ENCODE measurements at regions not wholly inside any gene's neighbourhood (a gene's known extent, or its start where the extent isn't known, plus 50 kb on each side); places are given as distances from the start of the nearest gene placed in this dataset.

DNA sequence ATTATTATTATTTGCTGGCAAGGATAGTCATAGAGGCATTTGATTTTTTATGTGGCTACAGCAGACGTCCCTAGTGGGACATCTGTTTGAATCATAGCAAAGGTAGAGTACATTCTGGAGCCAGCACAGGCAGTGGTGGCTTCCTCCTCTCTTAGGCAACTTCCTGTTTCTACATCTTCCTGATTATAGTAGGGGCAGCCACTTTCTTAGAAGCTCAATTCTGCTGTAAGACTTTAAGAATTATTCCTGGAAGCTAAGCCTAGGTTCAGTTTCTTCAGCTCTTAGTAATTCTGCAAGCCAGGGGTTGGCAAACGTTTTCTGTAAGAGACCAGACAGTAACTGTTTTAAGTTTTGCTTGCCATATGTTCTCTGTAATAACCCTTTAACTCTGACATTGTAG is 129.3 kb upstream of the TENM4 start:
- no peak for FAIRE-seq

DNA sequence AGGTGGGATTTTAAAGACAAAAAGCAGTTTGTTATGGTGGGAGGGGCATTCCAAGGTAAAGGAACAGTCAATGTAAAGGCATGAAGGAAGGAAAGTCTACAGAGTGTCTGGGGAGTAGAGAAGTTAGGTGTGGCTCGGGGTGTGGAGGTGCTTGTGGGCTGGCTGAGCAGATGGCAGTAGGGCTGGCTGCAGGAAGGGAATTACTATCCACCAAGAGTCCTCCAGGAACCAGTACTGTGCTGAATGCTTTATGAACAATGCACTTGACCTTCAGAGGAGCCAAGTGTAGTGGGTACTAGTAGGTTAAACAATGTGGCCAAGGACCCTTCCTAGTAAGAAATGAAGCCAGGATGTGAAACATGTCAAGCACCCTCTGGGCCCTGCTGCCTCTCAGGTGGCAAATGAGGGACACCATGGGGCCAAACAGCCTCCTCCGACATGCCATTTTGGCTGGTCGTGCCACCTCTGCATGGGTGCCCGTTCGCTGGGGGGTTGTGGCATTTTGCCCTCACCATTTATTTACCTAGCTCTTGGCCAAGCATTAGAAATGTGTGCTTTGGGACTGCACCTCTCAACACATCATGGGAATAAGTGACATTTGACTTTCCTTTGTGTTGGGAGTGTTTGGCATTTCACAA is 123.6 kb upstream of the TENM4 start:
- FAIRE-seq: no peak

DNA sequence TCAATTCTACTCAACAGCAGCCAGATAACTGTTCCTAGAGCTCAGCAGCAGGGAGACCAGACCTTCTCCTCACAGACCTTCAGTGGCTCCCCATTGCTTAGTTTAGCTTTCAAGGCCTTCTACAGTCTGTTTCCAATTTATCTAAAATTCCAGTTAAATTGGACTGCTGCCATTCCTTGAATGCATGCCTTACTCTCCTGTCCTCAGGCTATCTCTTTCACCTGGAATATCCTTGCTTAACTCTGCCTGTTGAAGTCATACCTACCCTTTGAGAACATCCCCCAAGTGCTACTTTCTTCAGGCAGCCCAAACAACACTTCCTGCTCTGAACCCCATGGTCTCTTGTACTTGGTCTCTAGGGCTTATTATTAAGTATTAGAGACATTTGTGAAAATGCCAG is 120.7 kb upstream of the TENM4 start:
- no peak for FAIRE-seq

DNA sequence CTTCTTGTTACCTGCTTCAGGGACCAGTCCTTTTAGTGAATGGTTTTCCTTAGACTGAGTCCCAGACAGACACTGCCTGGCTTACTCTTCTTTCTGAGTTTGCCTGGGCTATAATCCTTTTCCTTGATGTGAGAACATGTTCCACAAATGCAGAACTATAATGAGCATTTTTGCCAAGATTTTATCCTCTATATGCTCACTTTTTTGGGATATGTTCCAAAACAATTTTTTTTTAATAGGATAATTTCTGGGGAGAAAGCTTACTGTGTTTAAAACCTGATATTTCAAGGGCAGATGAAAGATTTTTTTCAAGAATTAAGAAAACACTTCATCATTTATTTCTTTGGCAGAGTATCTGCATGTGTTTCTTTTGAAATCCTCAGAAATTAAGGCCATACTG is 110.0 kb upstream of the TENM4 start:
- no peak for FAIRE-seq

DNA sequence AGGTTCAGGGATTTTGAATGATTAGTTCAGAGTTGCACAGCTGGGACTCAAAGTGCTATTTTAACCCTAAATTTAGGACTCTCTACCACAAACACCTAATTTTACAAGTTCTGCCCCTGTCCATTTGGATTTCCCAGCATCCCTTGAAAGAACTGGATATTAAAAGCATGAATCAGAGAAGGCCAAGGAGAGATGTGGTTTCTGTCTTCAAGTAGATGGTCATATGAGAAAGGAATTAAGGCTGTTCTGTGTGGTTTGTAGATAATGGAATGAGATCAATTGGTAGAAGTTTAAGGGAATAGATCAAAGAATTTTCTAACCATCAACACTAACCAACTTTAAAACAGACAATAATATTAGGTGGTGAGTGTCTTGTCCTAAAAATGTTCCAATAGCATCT is 106.4 kb upstream of the TENM4 start:
- FAIRE-seq: no peak

DNA sequence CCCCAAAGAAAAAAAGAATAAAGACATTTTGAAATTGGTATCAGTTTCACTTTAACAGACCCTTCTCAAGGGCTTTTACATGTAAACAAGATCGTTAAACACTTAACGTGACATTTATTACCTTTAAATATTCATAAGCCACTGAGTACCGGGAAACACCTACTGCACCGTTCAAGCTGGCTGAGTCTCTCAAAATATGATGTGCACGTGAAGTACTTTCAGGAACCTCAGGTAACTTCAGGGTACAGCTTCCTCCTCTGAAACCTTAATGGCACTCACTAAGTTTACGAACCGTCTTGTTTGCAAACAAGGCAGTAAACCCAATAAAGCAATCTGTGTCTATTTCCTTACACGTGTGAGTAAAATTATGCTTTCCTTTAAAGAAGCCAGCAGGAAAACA is 105.5 kb upstream of the TENM4 start:
- no peak for FAIRE-seq

DNA sequence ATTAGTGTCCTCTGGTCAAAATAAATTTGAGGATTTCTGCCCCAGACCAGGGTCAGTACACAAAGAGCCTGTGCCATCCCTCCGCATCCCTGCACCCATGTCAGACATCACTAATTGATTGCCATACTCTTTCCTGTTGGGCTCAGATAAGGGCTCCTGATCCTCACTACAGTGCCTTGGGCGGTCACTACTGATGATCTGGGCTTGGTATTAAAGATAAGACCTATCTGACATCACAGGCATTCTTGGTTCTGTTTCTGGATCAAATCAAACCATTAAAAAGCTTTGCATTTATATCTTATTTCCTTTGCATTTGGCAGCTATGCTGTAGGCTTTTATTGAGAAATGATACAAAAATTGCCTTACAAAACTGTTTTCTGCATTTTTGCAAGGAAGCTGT is 103.5 kb upstream of the TENM4 start:
- FAIRE-seq: no peak

DNA sequence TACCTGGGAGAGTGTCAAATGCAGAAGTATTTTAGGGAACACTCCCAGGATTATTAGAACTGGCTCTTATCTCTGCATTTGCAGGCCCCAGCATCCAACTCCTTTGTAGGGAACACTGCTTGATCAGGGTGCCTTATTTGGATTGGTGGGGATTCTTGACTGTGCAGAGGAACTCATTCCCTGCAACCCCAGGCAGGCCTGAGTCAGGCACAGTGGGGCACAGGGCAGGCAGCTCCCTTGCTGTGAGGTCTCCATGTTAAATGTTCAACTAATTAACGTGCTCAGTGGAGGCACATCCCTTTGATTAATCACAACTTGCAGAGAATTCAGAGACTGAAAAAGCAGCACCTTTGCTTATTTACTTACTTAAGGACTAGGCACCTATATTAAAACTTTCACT is 102.3 kb upstream of the TENM4 start:
- FAIRE-seq: no peak

DNA sequence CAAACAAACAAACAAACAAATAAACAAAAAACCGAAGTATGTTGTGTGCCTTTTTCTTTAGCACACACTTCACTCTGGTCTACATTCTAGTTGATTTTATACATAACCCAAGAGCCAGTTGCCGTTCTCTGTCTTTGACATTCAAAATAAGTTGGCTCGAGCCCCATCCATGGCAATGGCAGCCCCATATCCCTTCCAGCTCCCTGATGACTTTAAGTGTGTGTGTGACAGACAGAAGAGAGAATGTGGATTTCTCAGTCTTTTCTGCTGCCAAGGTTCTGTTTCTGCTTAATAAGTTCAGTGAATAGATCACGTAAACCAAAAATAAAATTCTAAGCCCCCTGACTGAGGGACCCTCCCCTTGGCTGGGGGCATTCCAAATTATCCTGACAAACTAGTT is 100.6 kb upstream of the TENM4 start:
- FAIRE-seq: no peak

DNA sequence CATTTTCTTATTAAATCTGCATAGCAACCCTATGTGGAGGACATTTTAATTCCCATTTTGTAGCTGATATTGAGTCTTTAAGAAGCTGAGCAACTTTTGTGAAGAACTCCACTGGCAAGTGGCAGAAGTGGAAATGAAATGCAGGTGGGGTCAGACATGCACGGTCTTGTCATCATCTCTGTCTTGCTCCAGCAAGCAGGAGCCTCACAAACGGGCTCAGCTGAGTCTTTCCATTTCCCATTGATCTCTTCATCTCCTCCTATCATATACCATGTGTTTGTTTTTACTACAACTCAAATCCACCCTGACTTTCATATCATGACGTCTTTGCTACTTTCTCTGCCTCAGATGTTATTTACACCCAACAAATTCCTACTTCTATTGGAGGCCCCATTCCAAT is 97.9 kb upstream of the TENM4 start:
- no peak for FAIRE-seq

DNA sequence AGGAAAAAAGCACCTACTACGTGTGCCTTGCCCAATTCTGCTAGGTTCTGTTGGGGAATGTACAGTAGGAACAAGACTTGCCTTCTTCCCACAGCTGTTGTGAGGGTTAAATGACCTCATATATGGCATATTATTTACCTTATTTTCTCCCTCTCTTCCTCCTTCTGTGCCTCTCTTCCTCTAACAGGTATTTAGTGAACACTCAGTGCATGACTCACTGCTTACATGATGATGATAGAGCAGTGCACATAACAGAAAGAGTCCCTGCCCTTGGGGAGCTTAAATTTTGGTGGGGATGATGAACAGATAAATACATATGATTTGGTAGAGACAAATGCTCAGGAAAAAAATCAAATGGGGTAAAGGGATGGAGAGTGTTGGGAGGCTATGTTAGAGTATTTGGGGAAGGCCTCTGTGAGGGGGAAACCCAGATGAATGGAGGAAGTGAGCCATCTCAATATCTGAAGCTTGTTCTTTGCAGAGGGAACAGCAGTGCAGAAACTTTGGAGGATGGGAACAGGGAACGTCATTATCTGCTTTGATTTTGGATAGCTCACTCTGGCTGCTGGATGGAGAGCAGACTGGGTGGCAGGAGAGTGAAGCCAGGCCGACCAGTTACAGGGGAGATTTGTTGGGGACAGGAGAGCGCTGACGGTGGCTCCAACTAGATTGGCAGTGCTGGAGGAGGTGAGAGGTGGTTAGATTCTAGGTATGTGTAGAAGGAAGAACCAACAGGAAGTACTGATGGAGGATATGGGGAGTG is 95.5 kb upstream of the TENM4 start:
- no peak for FAIRE-seq

DNA sequence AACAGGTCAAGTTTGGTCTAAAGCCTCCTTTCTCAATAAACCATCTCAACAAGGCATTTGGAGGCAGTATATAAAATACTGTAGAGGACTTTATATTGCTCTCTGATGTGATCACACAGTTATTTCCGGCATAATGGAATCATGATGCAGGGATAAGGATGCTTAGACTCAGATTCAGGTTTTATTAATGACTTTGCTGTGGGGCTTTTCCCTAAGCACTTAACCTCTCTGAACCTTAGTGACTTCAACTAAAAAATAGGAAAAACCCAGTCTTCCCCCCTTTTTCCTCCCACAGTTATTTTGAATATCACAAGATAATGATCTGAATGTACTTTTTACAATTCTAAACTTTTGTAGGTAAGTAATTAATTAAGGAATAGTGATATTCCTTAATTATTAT is 94.8 kb upstream of the TENM4 start:
- no peak for FAIRE-seq

DNA sequence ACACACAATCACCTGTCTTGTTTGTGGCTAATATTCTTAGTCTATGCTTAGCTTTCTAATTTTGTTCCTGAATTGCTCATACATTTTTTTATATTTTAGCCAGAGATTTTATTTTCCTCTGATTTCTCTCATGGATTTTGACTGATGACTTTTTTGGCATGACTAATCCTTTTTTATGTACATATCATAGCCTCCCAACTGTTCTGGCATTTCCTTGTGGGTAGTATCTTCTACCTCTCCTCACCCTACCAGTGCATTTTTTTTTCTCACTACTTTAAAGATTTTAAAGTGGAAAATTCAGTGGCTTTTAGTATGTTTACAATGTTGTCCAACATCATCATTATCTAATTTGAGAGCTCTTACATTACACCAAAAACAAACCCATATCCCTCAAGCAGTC is 84.4 kb upstream of the TENM4 start:
- no peak for FAIRE-seq

DNA sequence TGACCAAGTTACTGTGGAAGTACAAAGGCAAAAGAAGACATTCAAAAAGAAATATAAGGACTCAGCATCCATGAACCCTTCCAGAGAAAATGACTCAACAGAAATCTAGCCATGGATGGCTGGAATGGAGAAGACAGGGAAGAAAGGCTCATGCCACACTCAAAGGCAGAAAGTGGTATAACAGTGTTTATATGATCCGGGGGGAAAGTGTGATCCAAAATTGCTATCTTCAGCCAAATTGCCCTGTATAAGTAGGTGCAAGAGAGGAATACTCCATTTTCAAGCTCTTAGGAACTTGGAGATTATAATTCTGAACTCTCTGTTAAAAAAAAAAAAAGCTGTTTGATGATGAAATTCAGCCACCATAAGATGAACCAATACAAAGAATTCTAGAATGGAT is 81.8 kb upstream of the TENM4 start:
- no peak for FAIRE-seq

DNA sequence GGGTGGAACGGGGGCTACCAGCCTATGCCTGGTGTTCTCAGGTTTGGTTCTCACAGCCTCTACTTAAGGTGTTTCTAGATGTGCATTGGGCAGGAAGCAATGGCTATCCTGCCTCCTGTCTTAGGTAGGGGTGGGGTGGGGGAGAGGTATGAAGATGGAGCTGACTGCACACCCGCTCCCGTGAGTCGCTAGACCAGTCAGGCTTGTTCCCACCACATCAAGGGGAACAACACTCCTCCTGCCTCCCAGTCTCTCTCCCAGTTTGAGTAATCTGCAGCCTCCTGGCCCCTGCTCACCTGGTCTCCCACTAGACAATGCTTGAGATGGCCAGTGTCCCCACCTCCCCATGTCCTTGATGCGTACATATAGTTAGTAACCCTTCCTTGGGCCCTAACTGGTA is 79.3 kb upstream of the TENM4 start:
- no peak for FAIRE-seq

DNA sequence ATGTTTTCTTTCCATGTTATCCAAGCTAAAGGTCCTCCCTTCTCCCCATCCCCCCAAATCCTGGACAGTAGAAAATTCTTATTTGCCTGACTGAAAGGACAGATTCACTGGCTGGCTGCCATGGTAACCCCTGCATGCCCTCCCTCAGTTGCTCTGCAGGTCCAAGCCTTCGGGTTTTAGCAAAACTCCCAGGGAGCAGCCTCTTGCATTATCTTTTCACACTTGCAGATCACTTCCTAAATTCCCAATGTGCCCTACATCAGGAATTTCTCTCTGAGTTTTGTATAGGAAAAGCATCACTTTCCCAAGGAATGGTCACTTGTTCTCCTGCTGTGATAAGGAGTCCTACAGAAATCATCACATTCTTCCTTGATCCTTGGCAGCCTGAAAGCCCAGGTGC is 75.0 kb upstream of the TENM4 start:
- FAIRE-seq: no peak

DNA sequence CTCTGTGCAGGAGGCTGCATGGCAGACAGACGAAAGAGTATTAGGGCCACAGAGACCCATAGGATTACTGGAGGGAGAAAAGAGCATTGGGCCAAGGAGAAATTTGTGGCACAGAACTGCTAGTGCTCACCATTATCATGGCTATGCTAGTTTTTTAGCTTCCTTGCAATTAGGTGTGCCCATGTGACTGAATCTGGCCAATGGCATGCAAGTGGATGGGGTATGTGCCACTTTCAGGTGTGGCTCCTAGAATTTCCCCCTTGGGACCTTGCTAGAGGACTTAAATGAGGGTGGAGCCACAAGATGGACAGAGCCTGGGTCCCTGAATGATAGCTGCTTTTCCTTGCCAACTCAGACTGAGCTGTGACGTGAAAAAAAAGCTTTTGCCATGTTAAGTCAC is 73.9 kb upstream of the TENM4 start:
- FAIRE-seq: no peak

DNA sequence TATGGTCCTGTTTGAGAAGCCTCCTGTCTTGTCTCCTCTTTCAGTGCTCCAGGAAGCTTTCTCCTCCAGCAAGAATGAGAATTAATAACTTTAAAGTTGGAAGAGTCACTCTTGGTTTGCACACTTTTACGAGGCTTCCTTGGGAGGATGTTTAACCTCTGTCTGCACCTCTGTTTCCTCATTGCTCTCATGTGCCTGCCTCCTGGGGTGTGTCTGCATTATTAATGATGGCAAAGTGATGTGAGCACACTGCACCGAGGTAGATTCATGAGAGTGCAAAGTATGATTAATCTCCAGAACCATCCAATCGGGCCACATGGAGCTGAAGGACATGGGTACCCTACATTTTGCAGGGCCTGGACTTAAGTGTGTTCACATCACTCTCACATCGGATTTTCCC is 73.5 kb upstream of the TENM4 start:
- no peak for FAIRE-seq

DNA sequence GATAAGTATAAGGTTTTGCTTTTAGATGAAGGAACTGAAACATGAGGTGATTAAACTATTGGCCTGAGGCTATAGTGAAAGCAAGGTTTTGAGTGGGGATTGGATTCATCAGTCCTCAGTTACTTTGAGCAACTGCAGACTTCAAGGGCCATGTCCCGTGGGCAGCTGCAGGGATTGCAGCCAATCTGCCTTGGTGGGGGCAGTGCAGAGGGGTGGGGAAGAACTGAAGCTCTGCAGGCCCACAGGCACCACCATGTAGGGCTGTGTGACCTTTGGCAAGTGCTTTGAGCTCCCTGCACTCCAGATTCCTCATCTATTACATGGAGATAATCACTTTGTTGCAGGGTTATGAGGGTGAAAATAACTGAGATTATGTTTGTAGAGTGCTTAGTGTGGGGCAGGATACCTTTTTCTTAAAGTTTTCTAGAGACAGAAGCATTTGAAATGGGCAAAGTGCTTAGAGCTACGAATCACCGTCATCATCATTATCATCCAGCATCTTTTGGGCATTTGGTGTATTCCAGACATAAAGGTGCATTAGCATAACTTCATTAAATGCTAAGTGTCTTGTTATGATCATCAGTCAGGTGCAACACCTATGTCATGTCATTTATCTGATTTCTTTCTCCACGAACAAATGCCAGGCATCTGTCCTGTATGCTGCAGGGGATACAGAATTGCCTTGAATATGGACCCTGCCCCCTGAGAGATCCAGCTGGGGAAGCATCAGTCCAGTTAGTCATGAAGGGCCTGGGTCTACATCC is 72.1 kb upstream of the TENM4 start:
- FAIRE-seq: no peak

DNA sequence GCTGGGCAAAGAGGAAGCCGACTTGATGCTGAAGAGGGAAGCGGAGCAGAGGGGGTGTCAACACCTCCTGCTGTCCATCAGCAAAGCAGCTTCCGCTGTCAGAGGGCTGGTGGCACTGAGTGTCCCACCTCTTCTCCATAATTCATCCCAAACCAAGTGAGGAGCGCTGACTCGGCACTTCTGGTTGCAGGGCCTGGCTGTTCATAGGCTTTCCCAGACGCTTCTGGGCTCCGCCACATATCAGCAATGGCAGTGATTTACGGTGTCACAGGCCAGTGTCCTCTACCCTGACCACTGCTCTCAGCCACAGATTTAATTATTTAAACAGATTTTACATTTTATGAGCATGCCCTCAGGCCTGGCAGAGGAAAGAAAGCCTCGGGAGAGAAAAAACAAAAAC is 70.1 kb upstream of the TENM4 start:
- no peak for FAIRE-seq

DNA sequence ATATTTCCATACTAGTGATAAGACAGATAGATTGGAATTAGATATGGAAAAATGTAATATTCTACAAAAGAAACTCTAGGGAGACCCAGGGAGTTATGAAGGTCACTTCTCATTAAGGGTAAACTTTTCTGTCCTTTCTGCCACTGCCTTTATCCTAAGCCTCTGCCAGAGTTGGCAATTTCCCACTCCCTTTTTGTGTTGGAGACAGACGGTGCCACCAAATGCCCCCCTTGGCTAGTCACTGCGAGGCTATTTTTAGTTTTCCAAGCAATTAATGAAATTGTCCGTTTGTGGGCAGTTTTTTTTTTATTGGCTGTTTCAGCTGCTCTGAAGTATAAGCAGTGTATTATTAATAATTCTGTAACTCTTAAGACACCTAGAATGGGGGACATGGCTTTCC is 67.6 kb upstream of the TENM4 start:
- FAIRE-seq: no peak

DNA sequence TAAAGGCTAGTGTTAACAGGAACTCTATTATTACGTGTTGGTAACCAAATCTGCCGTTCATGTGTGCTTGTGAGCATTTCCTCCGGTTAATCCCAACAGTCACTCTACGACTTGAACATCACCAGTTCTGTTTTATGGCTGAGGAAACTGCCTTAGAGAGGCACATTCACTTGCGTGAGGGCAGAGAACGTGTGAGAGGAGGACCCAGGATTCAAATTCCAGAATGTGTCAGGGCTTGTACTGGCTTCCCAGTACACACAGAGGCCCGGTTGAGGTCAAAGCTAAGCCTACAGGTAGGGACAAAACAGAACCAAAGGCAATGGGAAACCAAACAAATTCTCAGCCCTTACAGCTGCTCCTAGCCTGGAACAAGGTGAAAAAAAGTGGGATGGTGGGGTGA is 66.9 kb upstream of the TENM4 start:
- FAIRE-seq: no peak

DNA sequence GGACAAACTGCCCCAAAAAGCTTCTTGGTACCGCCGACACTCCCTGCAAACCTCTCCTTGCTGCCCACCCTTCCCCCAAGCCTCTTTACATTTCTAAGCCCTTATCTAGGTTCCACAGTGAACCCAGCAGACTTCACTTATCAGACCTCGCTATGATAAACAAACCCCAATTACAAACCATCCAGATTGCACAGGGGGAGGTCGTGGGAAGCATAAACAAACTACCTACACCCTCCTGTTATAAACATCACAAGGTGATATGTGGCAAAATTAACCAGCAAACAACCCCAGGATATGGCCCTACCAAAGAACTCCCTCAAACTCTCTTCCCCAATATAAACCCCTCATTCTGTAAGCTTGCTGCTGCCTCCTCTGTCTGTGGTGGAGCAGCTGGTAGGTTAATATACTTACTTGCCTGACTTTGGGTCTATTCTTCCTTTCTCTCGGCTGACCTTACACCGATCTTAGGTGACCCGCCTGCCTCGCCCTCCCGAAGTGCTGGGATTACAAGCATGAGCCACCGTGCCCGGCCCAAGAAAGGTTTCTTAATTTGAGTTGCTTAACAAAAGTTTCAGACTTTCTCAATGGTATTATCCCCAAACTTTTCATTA is 66.0 kb upstream of the TENM4 start:
- FAIRE-seq: no peak

DNA sequence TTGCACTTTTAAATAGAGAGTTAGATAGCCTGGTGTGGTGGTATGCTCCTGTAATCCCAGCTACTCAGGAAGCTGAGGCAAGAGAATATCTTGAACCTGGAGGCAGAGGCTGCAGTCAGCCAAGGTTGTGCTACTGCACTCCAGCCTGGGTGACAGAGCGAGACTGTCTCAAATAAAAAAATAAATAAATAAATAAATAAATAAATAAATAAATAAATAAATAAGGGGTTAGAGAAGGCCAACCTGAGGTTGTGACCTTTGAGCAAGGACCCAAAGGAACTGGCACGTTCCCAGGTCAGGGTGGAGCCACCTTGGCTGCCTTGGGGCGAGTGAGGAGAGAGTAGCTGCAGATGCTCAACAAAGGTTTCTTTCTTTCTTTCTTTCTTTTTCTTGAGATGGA is 65.3 kb upstream of the TENM4 start:
- FAIRE-seq: no peak

All from TTC549 (cell line).